HG03175 (cell line): ENCODE measurements at regions not wholly inside any gene's neighbourhood (a gene's known extent, or its start where the extent isn't known, plus 50 kb on each side); places are given as distances from the start of the nearest gene placed in this dataset.

Experiments
- ATAC-seq: cut with Tn5 transposase; IDR thresholded peaks from one replicate; pipeline ENCODE4 v1.9.1; 2021; ENCODE audit warnings: mild to moderate bottlenecking, moderate library complexity; ENCODE audit not compliant: unreplicated experiment

DNA sequence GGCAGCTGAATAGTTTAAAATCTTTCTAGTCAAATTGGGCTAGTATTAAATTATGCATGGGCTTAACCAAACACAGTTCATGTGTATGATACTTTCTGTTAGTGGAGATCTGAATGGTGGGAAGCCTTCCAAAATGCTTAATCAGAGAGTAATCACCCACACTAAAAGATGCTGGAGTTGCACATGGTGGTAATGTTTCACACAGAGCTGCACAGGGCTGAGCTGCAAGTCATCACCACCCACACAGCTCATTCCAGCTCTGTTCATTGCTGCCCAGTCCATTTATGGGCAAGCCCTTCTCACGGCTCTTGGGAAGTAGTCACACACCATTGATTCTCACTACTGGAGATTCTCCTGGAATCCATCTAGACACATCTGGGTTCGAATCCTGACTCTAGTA lies 351.5 kb upstream of the KCNN2 start:
- no peak for ATAC-seq

DNA sequence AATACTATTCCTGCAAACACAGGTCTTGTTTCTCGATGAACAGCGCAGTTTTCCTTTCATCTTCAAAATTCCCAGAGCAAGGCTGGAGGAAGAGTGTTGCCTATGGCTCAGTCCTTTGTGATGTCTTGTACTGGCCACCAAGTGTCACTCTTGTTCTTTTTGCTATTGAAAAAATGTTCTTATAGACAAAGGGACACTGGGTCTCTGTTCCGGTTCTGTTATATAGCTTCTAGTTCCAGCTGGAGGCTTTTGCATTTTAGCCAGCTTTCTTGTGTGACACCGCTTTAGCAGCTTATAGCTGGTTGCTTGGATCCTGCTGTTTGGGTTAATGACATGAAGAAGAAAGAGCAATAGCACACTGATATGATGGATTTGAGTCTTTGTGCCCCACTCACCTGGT lies 343.7 kb upstream of the KCNN2 start:
- ATAC-seq, result no peak

DNA sequence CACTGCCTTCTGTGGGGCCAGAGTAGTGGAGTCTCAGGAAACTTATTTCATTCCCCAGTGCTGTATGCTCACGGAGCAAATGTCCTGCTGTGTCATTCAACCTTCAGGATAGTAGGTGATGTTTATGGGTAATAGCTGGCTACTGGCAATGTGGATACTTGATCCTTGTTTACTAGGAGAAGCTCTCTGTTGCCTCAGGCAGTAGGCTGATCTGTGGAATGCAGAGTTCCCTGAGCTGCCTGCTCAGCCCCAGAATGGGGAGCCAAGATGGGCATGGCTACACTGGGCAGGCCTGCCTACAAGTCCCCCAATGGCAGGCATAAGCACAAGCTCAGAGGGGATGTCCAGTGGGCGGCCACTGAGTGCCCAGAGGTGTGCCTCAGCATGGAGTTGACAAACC lies 323.1 kb upstream of the KCNN2 start:
- no peak for ATAC-seq

DNA sequence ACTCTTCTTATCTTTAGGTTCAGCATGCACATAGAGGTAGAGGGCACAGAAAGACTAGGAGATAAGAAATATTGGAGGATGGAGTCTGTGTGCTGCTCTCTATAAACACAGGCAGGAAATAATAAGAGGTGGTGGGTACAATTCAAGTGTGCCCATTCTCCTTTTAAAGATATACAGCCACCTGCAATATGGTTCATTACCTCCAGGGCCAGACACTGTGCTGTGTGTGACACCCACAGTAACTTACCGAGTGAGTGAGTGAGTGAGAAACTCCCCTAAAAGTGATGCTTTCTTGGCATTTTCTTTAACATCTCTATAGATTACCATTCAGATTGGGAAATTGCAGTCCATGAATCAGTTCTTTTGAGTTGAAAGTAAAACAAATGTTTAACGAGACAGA lies 311.8 kb upstream of the KCNN2 start:
- ATAC-seq, result no peak

DNA sequence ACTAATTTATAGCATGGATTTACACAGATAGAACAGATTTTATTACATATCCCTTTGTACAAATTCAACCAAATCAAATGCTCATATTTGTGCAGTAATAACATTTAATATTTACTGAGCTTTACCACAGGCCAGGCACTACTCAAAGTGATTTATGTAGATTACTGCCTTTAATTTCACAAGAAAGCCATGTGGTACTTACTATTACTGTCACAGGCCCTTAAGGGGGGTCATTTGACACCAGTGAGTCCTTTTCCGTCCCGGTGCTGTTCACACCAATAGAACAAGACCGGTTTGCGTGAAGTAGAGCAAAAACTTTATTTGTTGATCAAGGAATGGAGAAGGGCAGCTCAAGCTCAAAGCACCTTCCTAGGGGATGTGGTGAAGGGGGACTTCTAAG lies 308.5 kb upstream of the KCNN2 start:
- ATAC-seq, result no peak

DNA sequence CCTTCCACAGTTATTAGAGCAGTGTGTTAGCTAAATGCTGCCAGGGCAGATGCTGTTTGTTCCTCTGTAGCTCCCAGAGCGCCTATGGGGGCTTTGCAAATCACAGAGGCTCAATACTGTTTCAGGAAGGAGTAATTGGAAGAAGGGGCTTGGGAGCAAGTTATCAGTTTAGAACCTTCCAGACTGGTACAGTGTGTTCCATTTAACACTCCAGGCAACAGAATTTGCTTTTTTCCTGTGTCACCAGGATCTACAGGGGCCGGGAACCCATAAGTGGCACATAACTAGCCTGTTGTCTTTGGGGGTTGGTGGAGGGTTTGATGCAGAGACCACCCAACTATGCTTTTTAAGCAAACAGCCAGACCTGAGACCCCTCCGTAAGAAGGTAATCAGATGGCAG lies 307.3 kb upstream of the KCNN2 start:
- no peak for ATAC-seq

DNA sequence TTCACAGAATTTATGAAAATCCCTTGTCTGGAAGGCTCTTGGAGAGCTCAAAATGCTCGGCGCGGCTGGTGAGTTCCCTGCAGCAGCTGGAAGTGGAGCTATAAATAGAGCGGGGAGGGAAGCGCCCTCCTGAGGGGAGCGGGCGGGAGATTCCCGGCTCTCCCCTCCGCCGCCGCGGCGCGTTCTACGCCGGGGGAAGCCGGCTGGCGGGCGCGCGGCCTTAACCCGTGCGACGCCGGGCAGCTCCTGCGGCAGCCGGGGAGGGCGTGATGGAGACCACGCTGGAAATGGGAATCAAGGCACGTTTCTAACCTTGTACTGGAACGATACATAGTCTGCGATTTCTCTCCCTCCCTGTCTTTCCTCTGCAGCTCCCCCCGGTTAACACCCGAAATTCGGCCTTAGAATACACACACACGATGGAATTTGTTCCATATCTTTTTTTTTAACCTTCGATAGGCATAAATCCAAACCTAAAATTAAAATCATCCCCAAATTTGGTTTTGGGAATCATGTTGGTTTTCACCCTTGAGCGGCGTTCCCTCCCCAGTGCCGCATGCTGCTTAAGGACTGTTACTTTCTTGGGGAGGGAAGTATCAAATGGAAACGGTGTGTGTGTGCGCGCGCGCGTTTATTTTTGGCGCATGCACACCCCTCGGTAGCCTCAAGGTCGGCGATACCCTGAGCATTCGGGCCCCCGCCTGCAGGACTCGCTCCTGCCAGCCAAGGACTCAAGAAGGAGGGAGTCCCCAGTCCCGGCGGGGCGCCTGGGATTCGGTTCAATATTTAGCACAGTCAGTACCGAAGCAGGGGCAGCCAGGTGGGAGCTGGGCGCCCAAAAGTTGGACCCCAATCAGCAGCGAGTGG lies 306.3 kb upstream of the KCNN2 start:
- ATAC-seq, result no peak

DNA sequence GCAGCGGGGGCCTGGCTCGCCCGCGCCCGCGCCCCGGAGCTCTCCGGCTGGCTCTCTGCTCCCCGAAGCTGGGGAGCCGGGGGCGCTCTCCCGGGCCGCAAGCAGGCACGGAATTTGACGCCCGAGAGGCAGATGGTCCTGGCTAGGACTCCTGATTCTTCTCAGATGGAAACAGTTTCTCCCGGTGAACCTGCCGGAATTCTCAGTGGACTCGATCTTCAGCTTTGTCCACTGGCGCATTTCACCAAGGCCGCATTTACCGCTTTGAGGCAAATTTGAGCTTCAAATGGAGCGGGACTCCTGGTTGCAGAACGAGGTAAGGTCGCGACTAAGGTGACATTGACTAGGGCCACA lies 305.7 kb upstream of the KCNN2 start:
- no peak for ATAC-seq

DNA sequence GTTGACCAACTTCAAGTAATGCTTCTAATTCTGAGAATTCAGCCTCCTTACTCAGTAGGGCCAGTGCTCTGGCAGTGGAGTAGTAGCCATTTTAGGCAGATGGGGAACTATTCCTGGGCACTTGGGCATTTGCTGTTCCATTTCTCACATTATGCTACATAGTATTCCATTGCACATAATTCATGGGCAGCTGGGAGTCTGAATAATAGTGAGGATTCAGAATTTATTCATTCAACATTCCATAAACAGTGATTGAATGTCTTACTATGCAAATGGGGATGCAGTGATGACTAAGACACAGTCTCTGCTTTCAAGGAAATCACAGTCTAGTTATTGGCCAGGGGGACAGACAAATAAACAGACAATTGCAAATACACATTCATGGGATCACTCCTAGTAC lies 301.0 kb upstream of the KCNN2 start:
- no peak for ATAC-seq

DNA sequence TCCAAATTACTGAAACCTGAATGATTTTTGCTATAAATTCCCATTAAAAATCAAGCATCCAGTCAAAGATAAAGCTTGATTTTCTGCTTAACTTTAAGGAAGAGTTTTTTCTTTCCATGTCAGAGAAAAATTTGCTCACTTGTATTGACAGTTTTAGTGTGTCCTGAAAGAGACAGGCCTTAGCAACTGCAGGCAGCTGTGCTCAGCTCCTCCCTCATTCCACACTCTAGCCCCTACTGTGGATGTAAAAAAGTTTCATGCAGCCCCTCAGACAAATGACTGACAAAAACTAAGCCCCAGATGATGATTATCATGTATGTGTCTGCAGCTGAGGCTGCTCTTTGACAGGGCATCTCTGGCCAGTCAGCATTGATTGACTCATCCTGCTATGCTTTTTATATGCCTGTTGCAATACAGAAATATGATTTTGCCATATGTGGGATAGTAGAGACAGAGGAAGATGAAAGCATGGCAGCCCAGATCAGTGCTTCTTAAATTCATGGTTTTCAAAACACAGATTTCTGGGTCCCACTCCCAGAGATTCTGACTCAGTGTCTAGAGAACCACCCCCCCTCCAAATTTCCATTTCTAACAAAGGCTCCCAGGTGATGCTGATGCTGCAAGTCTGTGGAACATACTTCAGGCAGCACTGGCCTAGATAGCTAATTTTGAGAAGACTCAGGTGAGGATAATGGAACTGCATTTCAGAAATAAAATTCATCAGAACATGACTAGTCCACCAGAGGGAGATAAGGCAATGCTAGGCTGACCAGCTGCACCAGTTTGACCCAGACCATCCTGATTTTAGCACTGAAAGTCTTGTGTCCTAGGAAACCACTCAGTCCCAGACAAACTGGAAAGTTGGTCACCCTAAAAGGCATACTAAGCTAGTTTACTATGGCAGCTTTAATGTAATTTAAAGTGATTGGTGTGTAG lies 298.7 kb upstream of the KCNN2 start:
- ATAC-seq, result no peak

DNA sequence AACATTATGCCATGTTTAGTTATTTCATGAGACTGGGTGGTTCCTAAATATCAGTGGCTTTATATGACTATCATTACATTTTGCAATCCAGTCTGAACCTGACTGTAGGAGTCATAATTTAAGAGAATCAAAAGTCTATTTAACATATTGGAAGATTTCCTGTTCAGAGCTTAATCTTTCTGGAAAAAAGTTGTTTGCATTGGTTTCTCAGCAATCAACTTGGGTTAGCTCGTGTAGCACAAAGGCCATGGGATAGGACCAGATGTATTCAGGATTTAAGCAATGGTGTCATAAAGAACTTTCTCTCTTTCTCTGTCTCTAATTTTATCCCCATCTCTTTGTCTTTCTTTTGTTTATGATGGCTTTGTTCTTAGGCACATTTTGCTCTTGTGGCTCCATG lies 296.0 kb upstream of the KCNN2 start:
- no peak for ATAC-seq

DNA sequence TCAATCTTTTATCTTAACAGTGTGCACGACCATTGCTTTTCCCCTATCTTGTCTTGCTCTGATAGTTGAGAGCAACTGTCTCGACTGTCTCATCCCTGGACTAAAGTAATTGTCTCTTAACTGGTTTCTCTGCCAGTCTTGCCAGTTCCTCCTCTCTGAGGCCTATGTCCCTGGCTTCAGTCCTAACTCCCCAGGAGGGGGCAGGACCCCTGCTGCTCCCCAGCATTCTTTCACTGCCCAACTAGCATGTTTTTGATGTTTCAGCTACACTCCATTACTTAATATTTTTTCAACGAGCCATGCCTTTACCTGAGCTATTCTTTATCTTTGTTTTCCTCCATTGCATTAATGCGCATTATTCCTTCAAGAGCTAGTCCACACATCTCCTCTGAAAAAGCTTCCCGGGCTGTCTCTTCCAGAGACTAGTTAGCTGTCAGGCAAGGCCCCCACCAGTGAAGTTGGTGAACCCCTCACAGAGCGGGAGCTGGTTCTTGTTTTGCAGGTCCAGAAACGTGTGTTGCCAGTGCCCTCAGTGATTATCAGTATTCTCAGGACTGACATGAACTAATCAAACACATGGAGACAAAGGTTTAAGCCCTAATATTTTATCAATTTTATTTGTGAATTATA lies 291.7 kb upstream of the KCNN2 start:
- ATAC-seq, result no peak

DNA sequence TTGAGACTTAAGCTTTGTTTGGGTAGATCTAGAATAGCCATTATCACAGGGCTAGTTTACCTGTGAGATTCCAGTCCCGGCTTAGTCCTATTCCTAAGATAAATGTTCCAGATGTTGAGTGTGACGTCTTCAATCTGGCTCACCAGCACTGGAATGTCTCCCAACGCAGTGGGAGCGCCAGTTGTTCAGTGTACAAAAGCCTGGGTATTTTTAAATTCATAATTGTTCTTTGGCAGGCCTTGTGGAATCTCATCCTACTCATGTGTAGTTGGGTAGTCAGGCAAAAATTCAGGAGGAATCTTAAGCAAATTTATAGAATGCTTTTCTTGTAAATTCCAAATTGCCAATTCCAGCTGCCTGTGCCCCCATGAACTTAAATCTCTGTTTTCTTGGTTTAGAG lies 272.6 kb upstream of the KCNN2 start:
- ATAC-seq, result no peak

DNA sequence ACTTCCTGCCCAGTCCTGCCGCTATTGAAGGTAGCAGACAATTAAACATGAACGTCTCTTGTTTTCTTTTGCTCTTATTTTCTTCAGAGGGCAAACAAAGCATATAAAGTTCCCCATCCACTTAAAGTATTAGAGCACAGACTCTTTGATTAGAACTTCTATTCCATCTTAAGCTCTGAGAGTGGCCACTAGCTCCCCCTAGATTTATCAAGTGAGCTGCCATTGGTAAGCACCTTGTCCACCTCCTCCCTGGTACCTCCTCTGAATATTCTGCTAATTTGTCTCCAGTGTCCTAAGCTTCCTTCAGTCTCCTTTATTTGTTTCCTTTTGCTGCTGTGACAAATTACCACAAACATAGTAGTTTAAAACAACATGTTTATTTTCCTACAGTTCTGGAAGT lies 264.3 kb upstream of the KCNN2 start:
- ATAC-seq, result no peak

DNA sequence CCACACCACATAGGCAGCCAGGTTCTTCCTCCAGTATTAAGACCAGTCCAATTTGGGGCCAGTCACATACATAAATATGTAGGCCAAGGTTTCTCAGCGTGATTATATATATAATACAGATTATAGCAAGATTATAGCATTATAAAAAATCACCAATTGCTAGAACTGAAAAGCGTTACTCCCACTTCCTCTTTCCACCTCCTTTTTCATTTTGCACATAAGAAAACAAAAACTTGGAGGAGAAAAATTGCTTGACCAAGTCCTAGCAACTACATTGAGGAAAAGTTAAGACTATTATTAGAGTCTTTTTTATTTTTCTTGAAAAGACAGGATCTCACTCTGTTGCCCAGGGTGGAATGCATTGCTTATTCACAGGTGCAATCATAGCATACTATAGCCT lies 262.7 kb upstream of the KCNN2 start:
- no peak for ATAC-seq

DNA sequence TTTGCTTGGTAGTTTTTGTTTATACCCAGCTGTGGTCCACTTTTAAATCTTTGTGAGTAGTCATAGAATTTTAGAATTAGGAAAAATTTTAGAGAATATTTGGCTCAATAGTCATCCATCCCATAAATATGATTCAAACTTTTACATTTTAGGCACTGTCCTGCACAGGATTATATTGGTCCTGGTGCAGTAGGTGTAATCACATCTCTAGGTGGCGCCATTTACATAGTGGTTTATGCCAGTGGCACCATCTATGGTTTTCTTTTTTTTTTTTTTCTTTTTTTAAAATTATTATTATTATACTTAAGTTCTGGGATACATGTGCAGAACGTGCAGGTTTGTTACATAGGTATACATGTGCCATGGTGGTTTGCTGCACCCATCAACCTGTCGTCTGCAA lies 260.7 kb upstream of the KCNN2 start:
- peak; percentile 82 for ATAC-seq

DNA sequence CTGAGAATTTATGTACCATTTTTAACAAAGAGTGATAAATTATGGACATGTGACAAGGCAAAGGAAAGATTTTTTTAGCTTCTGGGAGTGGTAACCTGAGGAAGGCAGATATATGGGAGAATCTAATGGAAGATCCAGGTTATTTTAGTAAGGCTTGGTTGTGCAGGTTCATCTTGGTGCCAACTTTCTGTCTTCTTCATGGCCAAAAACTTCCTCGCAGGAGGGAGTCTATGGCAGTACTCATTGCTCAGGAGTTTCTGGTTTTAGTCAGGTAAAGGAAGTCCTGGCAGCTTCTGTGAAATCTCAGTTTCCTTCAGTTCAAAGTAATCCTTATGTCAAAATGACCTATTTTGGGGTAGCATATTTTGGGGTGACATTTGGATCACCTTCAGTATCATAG lies 248.3 kb upstream of the KCNN2 start:
- no peak for ATAC-seq

DNA sequence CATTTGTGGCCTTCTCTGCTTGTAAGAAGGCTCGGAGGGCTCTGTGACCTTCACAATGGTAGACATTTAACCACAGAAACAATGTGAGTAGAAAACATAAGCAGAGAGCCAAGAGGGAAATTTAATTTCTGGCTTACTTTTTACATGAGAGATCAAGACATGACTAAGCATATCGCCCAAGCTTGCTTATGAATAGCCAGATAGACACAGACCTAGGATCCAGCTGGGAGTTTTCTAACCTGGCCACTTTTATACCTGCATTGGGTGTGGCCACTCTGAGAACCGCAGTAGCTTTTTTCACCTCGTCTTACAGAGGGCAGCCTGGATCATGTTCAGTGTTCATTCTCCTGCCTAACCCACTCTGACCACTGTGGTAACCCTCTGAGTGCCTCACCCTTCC lies 244.9 kb upstream of the KCNN2 start:
- ATAC-seq, result no peak

DNA sequence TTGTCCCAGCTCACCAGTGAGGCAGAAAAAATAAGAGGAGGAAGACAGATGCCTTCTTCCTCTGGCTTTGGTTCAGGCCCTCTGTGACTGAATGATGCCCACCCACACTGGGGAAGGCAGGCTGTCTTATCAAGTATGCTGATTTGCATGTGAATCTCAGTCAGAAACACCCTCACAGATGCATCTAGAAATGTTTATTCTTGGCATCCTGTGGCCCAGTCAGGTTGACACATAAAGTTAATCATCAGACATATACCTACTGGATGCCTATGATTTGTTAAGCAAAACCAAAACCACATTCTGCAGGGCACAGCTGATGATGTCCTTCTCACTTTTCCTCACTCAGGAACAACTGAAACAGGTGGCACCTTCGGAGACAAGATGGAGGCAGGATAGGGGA lies 243.4 kb upstream of the KCNN2 start:
- peak; percentile 80 for ATAC-seq

DNA sequence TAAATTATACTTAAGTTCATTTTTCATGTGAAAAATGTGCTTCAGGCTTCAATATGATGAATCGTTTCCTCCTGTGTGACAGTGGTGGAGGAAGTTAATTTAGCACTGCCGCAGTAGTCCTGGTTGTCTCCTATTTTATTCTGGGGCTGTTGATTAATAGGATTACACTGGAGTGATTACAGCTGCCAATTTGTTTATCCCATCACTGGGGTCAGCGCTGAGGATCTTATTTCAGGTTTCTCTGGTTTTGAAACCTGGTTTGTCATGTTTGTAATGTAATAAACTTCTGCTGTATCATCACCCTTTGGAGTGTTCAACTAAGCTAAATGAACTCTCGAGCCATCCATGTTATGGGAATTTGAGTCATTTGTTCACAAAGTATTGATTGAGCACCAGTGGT lies 241.7 kb upstream of the KCNN2 start:
- ATAC-seq, result no peak

DNA sequence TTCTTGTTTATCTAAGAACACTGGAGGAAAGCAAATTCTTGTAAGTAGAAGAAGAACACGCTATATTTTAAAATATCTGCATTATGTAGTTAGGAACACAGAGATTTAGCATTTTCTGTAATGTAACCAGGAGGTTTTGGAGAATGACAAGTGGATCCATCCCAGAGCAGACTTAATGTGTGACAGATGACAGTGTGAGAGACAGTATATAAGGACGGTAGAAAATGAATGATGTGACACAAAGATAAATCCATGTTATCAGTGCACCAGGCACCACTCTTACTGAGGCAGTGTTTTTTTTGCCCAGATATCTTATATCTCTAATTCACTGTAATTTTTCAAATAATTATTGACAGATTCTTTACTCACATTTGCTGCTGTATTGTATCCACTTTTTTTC lies 239.0 kb upstream of the KCNN2 start:
- no peak for ATAC-seq

DNA sequence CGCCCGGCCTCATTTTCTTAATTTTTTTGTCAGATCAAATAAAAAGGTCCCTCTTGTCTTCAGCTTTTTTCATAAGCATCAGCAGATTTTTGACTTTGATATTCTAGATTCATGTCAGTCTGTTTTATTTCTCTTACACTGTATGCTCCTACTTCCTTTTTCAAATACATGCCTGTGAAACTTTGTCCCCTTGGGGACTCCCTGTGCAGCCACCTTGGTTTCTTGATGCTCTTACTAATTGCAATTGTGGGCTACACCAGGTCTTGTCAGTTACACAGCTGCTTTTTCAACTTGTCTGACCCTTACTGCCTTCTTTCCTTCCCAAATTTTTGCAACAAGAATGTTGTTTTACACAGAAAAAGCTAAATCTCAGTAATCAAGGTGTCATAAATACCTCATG lies 238.2 kb upstream of the KCNN2 start:
- no peak for ATAC-seq
